ENCODE measurements at regions not wholly inside any gene's neighbourhood (a gene's known extent, or its start where the extent isn't known, plus 50 kb on each side); places are given as distances from the start of the nearest gene placed in this dataset.

GRCh38 chr17:36730095-36730808, 128.9 kb downstream of the MRM1 start:
- intact Hi-C loops (cut with DNase I), result no loop called here
- DNase-seq (no peak), ATAC-seq (no peak)
- no peak overlapping the region for H3K4me3 ChIP-seq
- no peak for TF ChIP-seq CTCF (IDR thresholded peaks at IDR 0.05)
- peaks cover 42% of the 10 kb centered on the region for H3K27me3 ChIP-seq
- no peaks in the 10 kb centered on the region for H3K9me3 ChIP-seq
- no peak overlapping the region for H3K27ac ChIP-seq
- no peaks in the 10 kb centered on the region for H3K36me3 ChIP-seq
- H3K4me1 ChIP-seq, result no peaks in the 10 kb centered on the region

GRCh38 chr17:36730857-36731490, 129.6 kb downstream of the MRM1 start:
- H3K27ac ChIP-seq, result no peak overlapping the region
- ATAC-seq (no peak), DNase-seq (no peak)
- no peak overlapping the region for H3K4me3 ChIP-seq
- intact Hi-C loops (cut with DNase I), result no loop called here
- H3K36me3 ChIP-seq, result no peaks in the 10 kb centered on the region
- H3K4me1 ChIP-seq, result no peaks in the 10 kb centered on the region
- H3K9me3 ChIP-seq, result no peaks in the 10 kb centered on the region
- peaks cover 42% of the 10 kb centered on the region for H3K27me3 ChIP-seq
- no peak for TF ChIP-seq CTCF (IDR thresholded peaks at IDR 0.05)

GRCh38 chr17:36731811-36732210, 130.4 kb downstream of the MRM1 start:
- no peak for TF ChIP-seq CTCF (IDR thresholded peaks at IDR 0.05)
- ATAC-seq (no peak), DNase-seq (no peak)
- Histone ChIP-seq H3K27ac (no peak overlapping the region), H3K4me3 (no peak overlapping the region), H3K4me1 (no peaks in the 10 kb centered on the region), H3K9me3 (no peaks in the 10 kb centered on the region), H3K27me3 (peaks cover 38% of the 10 kb centered on the region), H3K36me3 (no peaks in the 10 kb centered on the region)
- intact Hi-C loops (cut with DNase I), result no loop called here

GRCh38 chr17:36732351-36732750, 131.0 kb downstream of the MRM1 start:
- Histone ChIP-seq H3K27ac (no peak overlapping the region), H3K27me3 (peaks cover 38% of the 10 kb centered on the region), H3K4me1 (no peaks in the 10 kb centered on the region), H3K36me3 (no peaks in the 10 kb centered on the region), H3K9me3 (no peaks in the 10 kb centered on the region), H3K4me3 (no peak overlapping the region)
- intact Hi-C loops (cut with DNase I), result no loop called here
- TF ChIP-seq CTCF (IDR thresholded peaks at IDR 0.05), result no peak
- ATAC-seq (no peak), DNase-seq (no peak)

GRCh38 chr17:36736201-36737156, 135.1 kb downstream of the MRM1 start:
- H3K27me3 ChIP-seq, result peaks cover 6% of the 10 kb centered on the region
- DNase-seq, result no peak
- TF ChIP-seq CTCF (IDR thresholded peaks at IDR 0.05), result no peak
- H3K36me3 ChIP-seq, result no peaks in the 10 kb centered on the region
- no peak overlapping the region for H3K4me3 ChIP-seq
- no peaks in the 10 kb centered on the region for H3K4me1 ChIP-seq
- no peaks in the 10 kb centered on the region for H3K9me3 ChIP-seq
- no peak for ATAC-seq
- intact Hi-C loops (cut with DNase I), result no loop called here
- no peak overlapping the region for H3K27ac ChIP-seq
